Fibroblast of lung (primary cell): ENCODE measurements at regions not wholly inside any gene's neighbourhood (a gene's known extent, or its start where the extent isn't known, plus 50 kb on each side); places are given as distances from the start of the nearest gene placed in this dataset.

Experiments used
- CTCF ChIP-seq, 2 donors: IDR thresholded peaks in 1 of 2; conservative IDR thresholded peaks in 1 of 2; 1 replicate in 1 of 2; 2 replicates in 1 of 2; pipeline ENCODE4 v1.5.1; 2011 to 2012; ENCODE audit warnings: low read length in 2 of 2, control low read depth in 1 of 2, inconsistent platforms in 1 of 2, low read depth in 1 of 2, mild to moderate bottlenecking in 1 of 2
- EZH2 ChIP-seq: IDR thresholded peaks from 2 replicates; pipeline ENCODE4 v1.5.1; 2012; ENCODE audit warnings: low read length, control low read depth, mild to moderate bottlenecking; ENCODE audit errors: missing control alignments

- TF ChIP-seq CTCF (conservative IDR thresholded peaks at IDR 0.05 in 1 of 2, IDR thresholded peaks at IDR 0.05 in 1 of 2; ENCODE audit: low read depth in 1 of 2, low read length in 2 of 2) = no peak
- no peak for TF ChIP-seq EZH2
These were observed 324.4 kb downstream of the ZNF674 start for GRCh38 chrX:46220822-46221221.
